HCT116 (cell line): ENCODE measurements at regions not wholly inside any gene's neighbourhood (a gene's known extent, or its start where the extent isn't known, plus 50 kb on each side); places are given as distances from the start of the nearest gene placed in this dataset.

Experiments used
- ATAC-seq: fragments of 200-7000 bp; cut with Tn5 transposase; 2 replicates; pipeline ENCODE4 v1.9.1; 2020; ENCODE audit warnings: mild to moderate bottlenecking, moderate library complexity
- BruUV-seq: library from RNA; stranded (reverse); fragments of 400-500 nt; replicated peaks from 2 replicates; lab custom pipeline; 2021; lab: Mats Ljungman, UMichigan
- CTCF ChIA-PET: fragments of 300-600 bp; sonication (Branson Sonifier 250); formaldehyde crosslinking; loops from one replicate; lab custom pipeline; 2021; ENCODE audit warnings: antibody characterized with exemption; lab: Charles Lee
- POLR2A ChIA-PET: fragments of 300-600, 350-600 bp; sonication (Branson Sonifier 250); formaldehyde crosslinking; loops from one replicate; lab custom pipeline; 2021; ENCODE audit warnings: antibody characterized with exemption; lab: Charles Lee
- RAD21 ChIA-PET, 2 experiments: fragments of 300-600 bp; sonication (Branson Sonifier 250); formaldehyde crosslinking; loops; one replicate each; lab custom pipeline; 2023; ENCODE audit warnings: low total read pairs in 2 of 2; ENCODE audit not compliant: uncharacterized antibody in 2 of 2, unreplicated experiment in 2 of 2, low non-redundant PET in 1 of 2; lab: Charles Lee
- DNase-seq: peaks from one replicate; pipeline ENCODE4 v3.0.0-alpha.2; 2010; ENCODE audit warnings: low read depth, low spot score
- H2AFZ ChIP-seq: fragments of 200-600 bp; shearing (Covaris generic), sonication (generic); 2 replicates; pipeline ENCODE4 v1.6.1; 2017; ENCODE audit warnings: low read depth, mixed run types, mixed read lengths, antibody characterized with exemption, low read length; ENCODE audit not compliant: poor library complexity, severe bottlenecking
- H3K27ac ChIP-seq: 2 replicates; pipeline ENCODE4 v1.5.1; 2012; ENCODE audit warnings: low read depth, low read length
- H3K27me3 ChIP-seq: fragments of 200-600 bp; sonication (generic); 2 replicates; pipeline ENCODE4 v1.6.1; 2016; ENCODE audit warnings: mixed run types, low read length, mixed read lengths; ENCODE audit not compliant: insufficient read depth
- H3K36me3 ChIP-seq, 2 experiments: fragments of 200-500 bp in 1 of 2; fragments of 200-600 bp in 1 of 2; sonication (Bioruptor generic) in 1 of 2; sonication (generic) in 1 of 2; 2 replicates each; pipeline versions ENCODE4 v1.5.1 to v1.6.1; 2014 to 2016; ENCODE audit warnings: low read length in 2 of 2, inconsistent platforms in 1 of 2, mixed read lengths in 1 of 2, mixed run types in 1 of 2; ENCODE audit not compliant: insufficient read depth in 2 of 2, control insufficient read depth in 1 of 2
- H3K4me1 ChIP-seq, 2 experiments: fragments of 200-600 bp in 1 of 2; sonication (generic) in 1 of 2; 2 replicates each; pipeline versions ENCODE4 v1.5.1 to v1.6.1; 2012 to 2017; ENCODE audit warnings: low read length in 2 of 2, inconsistent platforms in 1 of 2, mild to moderate bottlenecking in 1 of 2, mixed read lengths in 1 of 2, mixed run types in 1 of 2, moderate library complexity in 1 of 2; ENCODE audit not compliant: insufficient read depth in 2 of 2, control insufficient read depth in 1 of 2
- H3K4me2 ChIP-seq: fragments of 200-600 bp; sonication (generic); 2 replicates; pipeline ENCODE4 v1.6.1; 2017; ENCODE audit warnings: mixed run types, low read length, mixed read lengths
- H3K4me3 ChIP-seq, 2 experiments: fragments of 200-600 bp in 1 of 2; sonication (generic) in 1 of 2; replicated peaks in 1 of 2; 2 replicates each; pipeline ENCODE4 v1.5.1; 2011 to 2016; ENCODE audit warnings: low read length in 2 of 2, control low read depth in 1 of 2, low read depth in 1 of 2, mild to moderate bottlenecking in 1 of 2, mixed read lengths in 1 of 2, mixed run types in 1 of 2
- H3K79me2 ChIP-seq: fragments of 200-600 bp; sonication (generic); 2 replicates; pipeline ENCODE4 v1.6.1; 2017; ENCODE audit warnings: mild to moderate bottlenecking, mixed run types, low read length, moderate library complexity, mixed read lengths; ENCODE audit not compliant: insufficient read depth
- H3K9ac ChIP-seq: fragments of 200-600 bp; sonication (generic); 2 replicates; pipeline ENCODE4 v1.6.1; 2016; ENCODE audit warnings: low read length, mixed read lengths
- H3K9me2 ChIP-seq: fragments of 200-600 bp; sonication (generic), shearing (Covaris generic); 2 replicates; pipeline ENCODE4 v1.6.1; 2017; ENCODE audit warnings: mixed run types, mild to moderate bottlenecking, moderate library complexity; ENCODE audit not compliant: insufficient read depth
- H3K9me3 ChIP-seq, 2 experiments: fragments of 200-500 bp in 1 of 2; fragments of 200-600 bp in 1 of 2; sonication (Bioruptor generic) in 1 of 2; sonication (generic) in 1 of 2; 2 replicates each; pipeline ENCODE4 v1.6.1; 2014 to 2017; ENCODE audit warnings: low read length in 2 of 2, mixed read lengths in 2 of 2, inconsistent platforms in 1 of 2, low read depth in 1 of 2, mild to moderate bottlenecking in 1 of 2, mixed run types in 1 of 2, moderate library complexity in 1 of 2; ENCODE audit not compliant: control insufficient read depth in 1 of 2, insufficient read depth in 1 of 2
- H4K20me1 ChIP-seq: fragments of 200-600 bp; sonication (generic), shearing (Covaris generic); 2 replicates; pipeline ENCODE4 v1.6.1; 2017; ENCODE audit warnings: mixed run types, mild to moderate bottlenecking, moderate library complexity; ENCODE audit not compliant: insufficient read depth
- ATF3 ChIP-seq: IDR thresholded peaks from 2 replicates; pipeline ENCODE4 v1.6.1; 2012
- CBX3 ChIP-seq: IDR thresholded peaks from 2 replicates; pipeline ENCODE4 v1.6.1; 2012; ENCODE audit warnings: low read depth
- CEBPB ChIP-seq: IDR thresholded peaks from 2 replicates; pipeline ENCODE4 v1.6.1; 2012; ENCODE audit warnings: low read depth
- CTCF ChIP-seq, 3 experiments: fragments of 200-600 bp in 1 of 3; sonication (generic) in 1 of 3; IDR thresholded peaks in 2 of 3; conservative IDR thresholded peaks in 1 of 3; 2 replicates each; pipeline ENCODE4 v1.5.1; 2012 to 2017; ENCODE audit warnings: low read depth in 2 of 3, low read length in 2 of 3, antibody characterized with exemption in 1 of 3, borderline replicate concordance in 1 of 3, control low read depth in 1 of 3, mild to moderate bottlenecking in 1 of 3, mixed read lengths in 1 of 3, mixed run types in 1 of 3, moderate library complexity in 1 of 3; ENCODE audit not compliant: insufficient read depth in 1 of 3
- EGR1 ChIP-seq: IDR thresholded peaks from 2 replicates; pipeline ENCODE4 v1.6.1; 2012; ENCODE audit warnings: low read depth
- ELF1 ChIP-seq: IDR thresholded peaks from 2 replicates; pipeline ENCODE4 v1.6.1; 2012; ENCODE audit warnings: low read depth, borderline replicate concordance
- EZH2phosphoT487 ChIP-seq: fragments of 200-600 bp; IDR thresholded peaks from 2 replicates; pipeline ENCODE4 v1.6.1; 2018; ENCODE audit warnings: antibody characterized with exemption, borderline replicate concordance
- FOSL1 ChIP-seq: IDR thresholded peaks from 2 replicates; pipeline ENCODE4 v1.6.1; 2012; ENCODE audit warnings: low read depth
- JUND ChIP-seq: IDR thresholded peaks from 2 replicates; pipeline ENCODE4 v1.6.1; 2012
- POLR2A ChIP-seq: IDR thresholded peaks from 2 replicates; pipeline ENCODE4 v1.7.0; 2011; ENCODE audit warnings: borderline replicate concordance; ENCODE audit not compliant: insufficient read depth, insufficient read length; ENCODE audit errors: extremely low read depth
- POLR2AphosphoS5 ChIP-seq: IDR thresholded peaks from 2 replicates; pipeline ENCODE4 v1.6.1; 2011; ENCODE audit warnings: mild to moderate bottlenecking, low read depth, low read length, moderate library complexity
- RAD21 ChIP-seq: IDR thresholded peaks from 2 replicates; pipeline ENCODE4 v1.6.1; 2012; ENCODE audit warnings: low read depth, mild to moderate bottlenecking
- SP1 ChIP-seq: IDR thresholded peaks from 2 replicates; pipeline ENCODE4 v1.6.1; 2012; ENCODE audit warnings: low read depth
- YY1 ChIP-seq: IDR thresholded peaks from 2 replicates; pipeline ENCODE4 v1.6.1; 2011; ENCODE audit warnings: low read length, low read depth, moderate library complexity, mild to moderate bottlenecking; ENCODE audit not compliant: insufficient replicate concordance; ENCODE audit errors: extremely low read depth
- intact Hi-C: fragments of 100-400 bp; cut with micrococcal nuclease; formaldehyde crosslinking; loops from 2 replicates; pipeline ENCODE4 v1.10.0; 2022
- TF ChIP-seq, protein P1 (sequence below): IDR thresholded peaks from 2 replicates; pipeline ENCODE4 v1.6.1; 2012; ENCODE audit warnings: low read depth
- TF ChIP-seq, protein P2 (sequence below): IDR thresholded peaks from 2 replicates; pipeline ENCODE4 v1.6.1; 2012

DNA sequence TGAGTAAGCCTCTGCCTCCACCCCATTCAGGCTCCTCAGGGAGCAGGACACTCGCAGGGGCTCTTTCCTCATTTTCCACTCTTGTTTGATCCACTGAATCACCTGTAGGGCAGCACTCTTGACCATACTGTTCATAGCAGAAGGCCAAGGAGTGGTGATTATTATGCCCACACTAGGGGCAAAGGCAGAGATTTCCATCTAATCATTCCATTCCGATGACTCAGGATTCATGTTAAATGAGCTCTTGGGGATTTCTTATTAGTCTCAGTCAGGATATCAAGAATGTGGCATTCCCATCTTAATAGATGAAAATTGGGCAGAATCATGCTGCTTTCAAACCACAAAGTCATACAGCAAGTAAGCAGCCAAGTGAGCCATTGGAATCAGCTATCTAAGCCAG lies 101.9 kb upstream of the MOCS1 start (continued):
- TF ChIP-seq, protein P1, sequence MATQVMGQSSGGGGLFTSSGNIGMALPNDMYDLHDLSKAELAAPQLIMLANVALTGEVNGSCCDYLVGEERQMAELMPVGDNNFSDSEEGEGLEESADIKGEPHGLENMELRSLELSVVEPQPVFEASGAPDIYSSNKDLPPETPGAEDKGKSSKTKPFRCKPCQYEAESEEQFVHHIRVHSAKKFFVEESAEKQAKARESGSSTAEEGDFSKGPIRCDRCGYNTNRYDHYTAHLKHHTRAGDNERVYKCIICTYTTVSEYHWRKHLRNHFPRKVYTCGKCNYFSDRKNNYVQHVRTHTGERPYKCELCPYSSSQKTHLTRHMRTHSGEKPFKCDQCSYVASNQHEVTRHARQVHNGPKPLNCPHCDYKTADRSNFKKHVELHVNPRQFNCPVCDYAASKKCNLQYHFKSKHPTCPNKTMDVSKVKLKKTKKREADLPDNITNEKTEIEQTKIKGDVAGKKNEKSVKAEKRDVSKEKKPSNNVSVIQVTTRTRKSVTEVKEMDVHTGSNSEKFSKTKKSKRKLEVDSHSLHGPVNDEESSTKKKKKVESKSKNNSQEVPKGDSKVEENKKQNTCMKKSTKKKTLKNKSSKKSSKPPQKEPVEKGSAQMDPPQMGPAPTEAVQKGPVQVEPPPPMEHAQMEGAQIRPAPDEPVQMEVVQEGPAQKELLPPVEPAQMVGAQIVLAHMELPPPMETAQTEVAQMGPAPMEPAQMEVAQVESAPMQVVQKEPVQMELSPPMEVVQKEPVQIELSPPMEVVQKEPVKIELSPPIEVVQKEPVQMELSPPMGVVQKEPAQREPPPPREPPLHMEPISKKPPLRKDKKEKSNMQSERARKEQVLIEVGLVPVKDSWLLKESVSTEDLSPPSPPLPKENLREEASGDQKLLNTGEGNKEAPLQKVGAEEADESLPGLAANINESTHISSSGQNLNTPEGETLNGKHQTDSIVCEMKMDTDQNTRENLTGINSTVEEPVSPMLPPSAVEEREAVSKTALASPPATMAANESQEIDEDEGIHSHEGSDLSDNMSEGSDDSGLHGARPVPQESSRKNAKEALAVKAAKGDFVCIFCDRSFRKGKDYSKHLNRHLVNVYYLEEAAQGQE: no peak
- TF ChIP-seq POLR2AphosphoS5 (no peak), FOSL1 (no peak), JUND (no peak)

DNA sequence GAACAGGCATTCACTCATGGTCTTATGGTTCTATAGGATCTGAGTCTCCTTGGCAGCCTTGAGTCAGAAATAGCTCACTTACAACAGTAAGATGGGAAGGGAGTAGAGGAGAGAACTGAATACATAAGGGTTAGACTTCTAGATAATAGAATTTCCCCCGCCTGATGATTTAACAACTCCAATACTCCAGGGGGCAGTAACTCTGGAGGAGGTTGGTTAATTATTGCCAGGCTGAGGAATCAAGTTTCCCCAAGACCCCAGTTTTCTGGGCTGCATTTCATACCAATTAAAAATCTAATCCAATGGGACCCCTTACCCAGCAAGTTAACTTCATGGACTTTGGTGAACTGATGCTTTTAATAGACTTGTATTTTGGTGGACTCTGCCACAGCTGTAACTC lies 94.2 kb upstream of the MOCS1 start:
- H3K9me2 ChIP-seq: no peaks in the 10 kb centered on the region
- H3K79me2 ChIP-seq: no peaks in the 10 kb centered on the region
- H3K27ac ChIP-seq: no peak overlapping the region
- ChIA-PET RAD21 (no interaction called here), CTCF (no interaction called here), POLR2A (no interaction called here)
- no peak for ATAC-seq
- 0 out of 2 replicates have a peak, but pooled peaks cover 7% of the 10 kb centered on the region for H3K27me3 ChIP-seq
- no peaks in the 10 kb centered on the region for H4K20me1 ChIP-seq
- intact Hi-C loops: no loop called here
- H3K36me3 ChIP-seq: no peaks in the 10 kb centered on the region
- no peak overlapping the region for H3K9ac ChIP-seq
- H2AFZ ChIP-seq: no peak overlapping the region
- BruUV-seq: no TSS peak
- H3K4me2 ChIP-seq: no peak overlapping the region
- H3K9me3 ChIP-seq: no peaks in the 10 kb centered on the region
- no peak overlapping the region for H3K4me3 ChIP-seq
- DNase-seq: no peak
- no peaks in the 10 kb centered on the region for H3K4me1 ChIP-seq
- no peak for TF ChIP-seq POLR2A
- no peak for TF ChIP-seq CTCF (IDR thresholded peaks at IDR 0.05 in 2 of 3, conservative IDR thresholded peaks at IDR 0.05 in 1 of 3; ENCODE audit: borderline replicate concordance in 1 of 3, insufficient read depth in 1 of 3, low read depth in 2 of 3, low read length in 2 of 3)
- no peak for TF ChIP-seq SP1
- TF ChIP-seq RAD21: no peak
- TF ChIP-seq CEBPB: no peak
- no peak for TF ChIP-seq EGR1
- TF ChIP-seq, protein P2, sequence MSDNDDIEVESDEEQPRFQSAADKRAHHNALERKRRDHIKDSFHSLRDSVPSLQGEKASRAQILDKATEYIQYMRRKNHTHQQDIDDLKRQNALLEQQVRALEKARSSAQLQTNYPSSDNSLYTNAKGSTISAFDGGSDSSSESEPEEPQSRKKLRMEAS: no peak
- TF ChIP-seq ATF3: no peak
- no peak for TF ChIP-seq CBX3
- TF ChIP-seq POLR2AphosphoS5: no peak
- TF ChIP-seq, protein P1: no peak
- no peak for TF ChIP-seq YY1
- TF ChIP-seq EZH2phosphoT487: no peak
- no peak for TF ChIP-seq ELF1
